Embryonic facial prominence (tissue), 1 donor: ENCODE measurements at regions not wholly inside any gene's neighbourhood (a gene's known extent, or its start where the extent isn't known, plus 50 kb on each side); places are given as distances from the start of the nearest gene placed in this dataset.

Experiments
- DNase-seq: peaks from one replicate; pipeline ENCODE4 v3.0.0-alpha.2; 2016; ENCODE audit errors: extremely low spot score

- no peak for DNase-seq
These were observed 254.6 kb downstream of the SEC23A start for GRCh38 chr14:38848243-38848935.

DNA sequence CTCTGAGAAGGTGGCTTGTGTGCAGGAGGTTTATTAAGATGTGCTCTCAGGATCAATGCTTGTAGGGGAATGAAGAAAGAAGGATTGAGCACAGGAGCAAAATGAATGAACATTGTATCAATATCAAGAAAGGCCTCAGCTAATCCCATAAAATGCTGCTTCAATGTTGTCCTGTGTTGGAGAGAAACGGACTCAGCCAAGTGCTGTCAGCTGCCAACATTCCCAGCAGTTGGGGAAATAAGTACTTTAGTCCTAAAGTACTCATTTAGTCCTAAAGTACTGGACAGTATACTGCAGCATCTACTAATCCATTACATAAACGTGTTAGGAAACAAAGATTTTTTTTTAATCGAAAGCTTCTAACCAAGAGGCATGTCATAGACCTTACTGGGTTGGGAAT lies 255.9 kb downstream of the SEC23A start:
- no peak for DNase-seq

GRCh38 chr14:38839694-38840365 lies 263.2 kb downstream of the SEC23A start:
- no peak for DNase-seq

DNA sequence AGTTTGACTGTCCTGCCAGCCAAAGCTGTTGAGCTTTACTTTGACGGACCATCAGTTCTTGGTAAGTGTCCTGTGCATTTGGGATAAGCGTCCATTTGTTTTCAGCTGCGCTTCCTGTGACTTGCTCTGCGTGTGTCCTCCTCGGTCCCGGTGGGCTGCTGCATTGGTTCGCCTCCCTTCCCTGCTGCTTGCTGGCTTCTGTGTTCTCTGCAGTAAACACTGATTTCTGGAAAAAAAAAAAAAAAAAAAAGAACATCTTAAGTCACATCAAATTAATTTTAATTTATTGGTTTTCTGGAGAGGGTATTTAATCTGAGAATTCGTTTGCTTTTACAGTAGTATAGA lies 264.1 kb downstream of the SEC23A start:
- DNase-seq, result no peak

- no peak for DNase-seq
These were observed 264.7 kb downstream of the SEC23A start for GRCh38 chr14:38838049-38838978.

DNA sequence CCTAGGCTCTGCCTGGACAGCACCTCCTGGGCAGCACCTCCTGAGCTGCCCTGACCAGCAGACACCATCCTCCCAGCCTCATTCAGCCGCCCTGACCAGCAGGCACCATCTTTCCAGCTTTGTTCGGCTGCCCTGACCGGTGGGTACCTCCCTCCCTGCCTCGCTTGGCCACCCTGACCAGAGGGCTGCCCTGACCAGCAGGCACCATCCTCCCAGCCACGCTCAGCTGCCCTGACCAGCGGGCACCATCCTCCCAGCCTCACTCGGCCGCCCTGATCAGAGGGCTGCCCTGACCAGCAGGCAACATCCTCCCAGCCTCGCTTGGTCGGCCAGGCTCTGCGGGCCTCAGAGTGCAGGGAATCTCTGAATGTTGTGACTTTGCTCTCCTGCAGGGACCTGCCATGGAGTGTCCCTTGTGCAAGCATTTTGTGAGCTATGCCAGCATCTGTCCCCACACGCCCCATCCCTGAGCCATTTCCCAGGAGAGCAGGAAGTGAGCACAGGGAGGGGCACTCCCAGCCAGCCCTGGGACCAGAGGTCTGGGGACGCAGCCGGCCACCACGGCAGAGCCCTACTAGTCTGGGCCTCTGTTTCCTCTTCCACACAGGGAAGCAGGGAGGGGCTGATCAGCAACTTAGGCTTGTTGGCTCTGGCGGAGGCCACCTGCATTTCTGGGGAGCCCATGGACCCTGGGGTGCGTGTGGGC lies 265.5 kb downstream of the SEC23A start:
- no peak for DNase-seq

GRCh38 chr14:38836539-38836938 lies 266.5 kb downstream of the SEC23A start:
- DNase-seq, result no peak

GRCh38 chr14:38835874-38836273 lies 267.2 kb downstream of the SEC23A start:
- DNase-seq, result no peak

DNA sequence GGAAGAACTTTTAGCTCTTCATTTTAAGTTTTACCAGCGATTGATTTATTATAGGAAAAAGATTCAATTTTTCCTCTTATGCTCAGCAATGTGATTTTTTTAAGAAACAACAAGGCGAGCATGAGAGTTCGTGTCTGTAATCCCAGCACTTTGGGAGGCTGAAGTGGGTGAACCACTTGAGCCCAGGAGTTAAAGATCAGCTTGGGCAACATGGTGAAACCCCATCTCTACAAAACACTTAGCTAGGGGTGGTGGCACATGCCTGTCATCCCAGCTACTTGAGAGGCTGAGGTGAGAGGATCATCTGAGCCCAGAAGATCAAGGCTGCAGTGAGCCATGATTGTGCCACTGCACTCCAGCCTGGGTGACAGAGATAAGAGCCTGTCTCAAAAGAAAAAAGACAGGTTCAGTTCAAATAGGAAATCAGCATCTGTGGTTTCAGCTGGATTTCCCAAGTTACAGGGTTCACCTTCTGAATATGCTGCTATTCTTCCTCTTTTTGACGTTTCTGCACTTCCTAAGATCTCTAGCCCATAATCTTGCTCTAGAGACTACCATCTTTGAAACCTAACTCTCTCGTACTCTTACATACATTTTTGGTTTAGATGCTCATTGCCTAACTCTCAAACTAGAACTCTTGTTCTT lies 274.7 kb downstream of the SEC23A start:
- no peak for DNase-seq

DNA sequence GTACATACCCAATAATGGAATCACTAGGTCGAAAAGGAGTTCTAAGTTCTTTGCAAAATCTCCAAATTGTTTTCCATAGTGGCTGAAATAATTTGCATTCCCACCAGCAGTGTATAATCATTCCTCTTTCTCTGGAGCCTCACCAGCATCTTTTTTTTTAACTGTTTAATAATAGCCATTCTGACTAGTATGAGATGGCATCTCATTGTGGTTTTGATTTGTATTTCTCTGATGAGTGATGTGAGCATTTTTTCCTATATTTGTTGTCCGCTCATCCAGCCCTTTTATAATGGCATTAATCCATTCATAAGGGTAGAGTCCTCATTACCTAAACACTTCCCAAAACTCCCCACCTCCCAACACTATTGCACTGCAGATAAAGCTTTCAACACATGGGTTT lies 278.3 kb downstream of the SEC23A start:
- no peak for DNase-seq

DNA sequence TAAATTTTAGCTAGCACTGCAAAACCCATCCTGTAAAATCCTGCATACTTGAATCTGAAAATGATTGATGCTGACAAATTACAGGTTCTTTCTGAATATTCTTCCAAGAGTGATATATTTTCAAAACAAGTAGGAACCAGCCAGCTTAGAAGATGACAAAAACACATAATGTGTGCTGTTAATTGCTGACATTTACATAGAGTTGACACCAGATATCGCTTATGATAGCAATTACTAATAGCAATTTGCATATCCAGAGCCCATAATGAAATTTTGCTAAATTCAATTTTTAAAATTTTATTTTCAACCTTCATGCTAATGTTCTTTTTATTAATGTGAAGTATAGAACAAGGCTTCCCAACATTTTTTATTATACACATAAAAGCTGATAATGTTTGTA lies 284.5 kb downstream of the SEC23A start:
- DNase-seq, result no peak

DNA sequence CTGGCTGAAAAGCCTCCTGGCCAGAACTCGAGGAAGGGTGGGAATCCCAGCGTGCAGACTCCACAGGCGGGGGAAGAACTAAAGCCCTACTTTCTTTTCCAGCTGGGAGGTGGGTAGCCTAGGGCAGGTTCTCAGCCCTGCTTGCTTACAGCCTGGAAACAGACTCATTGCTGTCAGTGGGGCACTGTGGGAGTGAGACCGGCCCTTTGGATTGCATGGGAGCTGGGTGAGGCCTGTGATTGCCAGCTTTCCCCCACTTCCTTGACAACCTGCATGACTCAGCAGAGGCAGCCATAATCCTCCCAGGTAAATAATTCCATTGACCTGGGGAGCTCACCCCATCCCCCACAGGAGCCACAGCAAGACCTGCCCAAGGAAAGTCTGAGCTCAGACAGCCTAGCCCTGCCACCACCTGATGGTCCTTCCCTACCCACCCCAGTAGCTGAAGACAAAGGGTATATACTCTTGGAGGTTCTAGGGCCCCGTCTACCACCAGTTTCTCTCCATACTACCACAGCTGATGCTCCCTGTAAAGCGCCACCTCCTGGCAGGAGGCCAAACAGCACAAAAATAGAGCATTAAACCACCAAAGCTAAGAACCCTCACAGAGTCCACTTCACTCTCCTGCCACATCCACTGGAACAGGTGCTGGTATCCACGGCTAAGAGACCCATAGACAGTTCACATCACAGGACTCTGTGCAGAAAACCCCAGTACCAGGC lies 294.1 kb downstream of the SEC23A start:
- no peak for DNase-seq

- DNase-seq, result no peak
These were observed 303.4 kb downstream of the SEC23A start for GRCh38 chr14:38799671-38800070.

DNA sequence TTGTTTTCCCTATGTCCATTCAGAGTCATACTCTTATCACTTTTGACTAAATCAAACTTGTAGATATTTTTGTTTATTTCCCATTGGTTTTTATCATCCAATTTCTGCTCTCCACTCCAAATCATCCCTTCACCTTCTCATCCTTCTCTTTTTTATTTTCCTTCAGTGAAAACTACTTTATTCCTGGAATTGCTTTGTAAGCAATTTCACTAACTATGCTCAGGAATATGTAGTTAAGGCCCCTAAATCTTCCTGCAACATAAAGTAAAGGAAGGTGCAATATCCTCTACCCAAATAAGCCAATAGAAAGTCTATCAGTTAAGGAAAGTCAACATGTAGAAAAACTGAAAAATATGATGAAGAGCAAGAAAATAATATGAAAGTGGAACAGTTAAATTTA lies 308.4 kb downstream of the SEC23A start:
- DNase-seq, result no peak

DNA sequence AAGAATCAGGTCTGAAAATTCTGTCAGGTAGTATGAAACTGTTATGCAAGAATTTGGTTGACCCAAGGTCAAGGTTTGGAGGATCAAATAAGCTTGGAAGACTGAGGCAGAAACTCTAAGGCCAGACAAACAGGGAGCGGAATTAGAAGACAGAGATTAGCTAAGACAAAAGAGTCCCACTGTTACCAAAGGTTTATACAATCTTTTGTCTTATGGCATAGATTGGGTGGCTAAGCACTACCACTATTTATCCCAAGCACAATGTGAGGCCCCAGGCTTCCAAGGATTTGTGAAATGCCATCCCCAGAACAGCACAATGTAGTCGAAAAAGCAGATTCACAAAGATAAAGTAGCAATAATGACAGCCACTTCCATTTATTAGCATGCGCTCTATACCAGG lies 311.2 kb downstream of the SEC23A start:
- no peak for DNase-seq

GRCh38 chr14:38790916-38791315 lies 312.1 kb downstream of the SEC23A start:
- DNase-seq, result no peak

DNA sequence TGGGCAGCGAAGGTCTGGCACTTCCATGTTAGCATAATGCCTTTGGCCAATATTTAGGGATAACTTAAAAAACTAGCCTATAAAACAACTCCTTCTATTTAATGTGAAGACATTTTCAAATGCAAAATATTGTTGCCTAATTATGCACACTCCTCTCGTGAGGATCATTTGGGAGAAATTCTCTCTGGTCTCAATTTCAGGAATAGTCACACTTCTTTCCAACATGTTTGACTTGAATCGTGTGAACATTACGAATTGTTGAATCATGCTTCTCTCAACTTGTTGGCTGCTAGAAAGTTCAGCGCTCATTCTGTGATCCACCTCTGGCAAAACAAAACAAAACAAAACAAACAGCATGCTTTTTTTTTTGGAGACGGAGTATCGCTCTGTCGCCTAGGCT lies 313.2 kb downstream of the SEC23A start:
- no peak for DNase-seq

- no peak for DNase-seq
These were observed 315.0 kb downstream of the SEC23A start for GRCh38 chr14:38788060-38788459.

GRCh38 chr14:38786921-38787320 lies 316.1 kb downstream of the SEC23A start:
- no peak for DNase-seq

GRCh38 chr14:38777401-38777800 lies 325.6 kb downstream of the SEC23A start:
- no peak for DNase-seq

DNA sequence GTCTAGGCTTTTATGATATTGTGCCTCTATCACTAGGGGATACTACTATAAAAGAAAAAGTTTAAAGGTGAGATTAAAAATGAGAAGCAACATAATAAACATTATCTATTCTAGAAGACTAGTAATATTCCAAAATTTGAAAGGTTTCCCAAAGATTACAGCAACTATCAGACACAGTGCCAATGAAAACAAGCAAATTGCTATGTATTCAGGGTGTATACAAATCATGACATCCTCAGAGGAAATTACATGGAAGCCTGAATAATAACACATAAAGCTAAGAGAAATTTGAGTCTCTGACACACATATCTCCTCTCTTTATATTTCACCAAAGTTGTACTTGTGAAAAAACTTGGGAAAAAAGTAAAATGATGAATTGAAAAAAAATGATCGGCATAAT lies 327.0 kb downstream of the SEC23A start:
- no peak for DNase-seq
